22Rv1 (cell line): ENCODE measurements at regions not wholly inside any gene's neighbourhood (a gene's known extent, or its start where the extent isn't known, plus 50 kb on each side); places are given as distances from the start of the nearest gene placed in this dataset.
"Not testable (repeated sequence)": the region's sequence is repeated elsewhere in the genome, so short reads cannot be mapped to it uniquely, and the experiment has no call there.

Experiments
- ZFX ChIP-seq: fragments of 450-650 bp; IDR thresholded peaks from 2 replicates; pipeline ENCODE4 v1.6.1; 2017; ENCODE audit warnings: antibody characterized with exemption, borderline replicate concordance
- TF ChIP-seq, protein P1 (sequence below): fragments of 450-650 bp; IDR thresholded peaks from 2 replicates; pipeline ENCODE4 v1.5.1; 2017; ENCODE audit warnings: mild to moderate bottlenecking

DNA sequence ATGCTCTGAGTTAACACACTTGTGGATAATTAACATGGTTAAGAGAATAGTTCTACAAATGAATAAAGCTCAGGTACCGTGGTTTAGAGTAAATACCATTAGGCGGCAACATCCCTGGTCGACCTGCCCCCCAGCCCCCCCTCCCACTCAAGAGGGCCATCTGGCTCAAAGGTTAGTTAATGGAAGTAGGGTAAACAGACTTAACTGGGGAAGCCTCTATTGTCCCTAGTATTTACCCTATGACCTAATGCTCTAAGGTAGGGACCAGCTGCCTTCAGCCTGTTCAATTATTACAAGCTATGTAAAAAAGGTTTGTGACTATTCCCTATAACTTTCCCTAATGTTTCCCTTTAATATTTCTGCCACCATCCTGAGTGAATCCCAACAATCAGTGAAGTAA lies 711.4 kb upstream of the HS3ST5 start:
- TF ChIP-seq, protein P1, sequence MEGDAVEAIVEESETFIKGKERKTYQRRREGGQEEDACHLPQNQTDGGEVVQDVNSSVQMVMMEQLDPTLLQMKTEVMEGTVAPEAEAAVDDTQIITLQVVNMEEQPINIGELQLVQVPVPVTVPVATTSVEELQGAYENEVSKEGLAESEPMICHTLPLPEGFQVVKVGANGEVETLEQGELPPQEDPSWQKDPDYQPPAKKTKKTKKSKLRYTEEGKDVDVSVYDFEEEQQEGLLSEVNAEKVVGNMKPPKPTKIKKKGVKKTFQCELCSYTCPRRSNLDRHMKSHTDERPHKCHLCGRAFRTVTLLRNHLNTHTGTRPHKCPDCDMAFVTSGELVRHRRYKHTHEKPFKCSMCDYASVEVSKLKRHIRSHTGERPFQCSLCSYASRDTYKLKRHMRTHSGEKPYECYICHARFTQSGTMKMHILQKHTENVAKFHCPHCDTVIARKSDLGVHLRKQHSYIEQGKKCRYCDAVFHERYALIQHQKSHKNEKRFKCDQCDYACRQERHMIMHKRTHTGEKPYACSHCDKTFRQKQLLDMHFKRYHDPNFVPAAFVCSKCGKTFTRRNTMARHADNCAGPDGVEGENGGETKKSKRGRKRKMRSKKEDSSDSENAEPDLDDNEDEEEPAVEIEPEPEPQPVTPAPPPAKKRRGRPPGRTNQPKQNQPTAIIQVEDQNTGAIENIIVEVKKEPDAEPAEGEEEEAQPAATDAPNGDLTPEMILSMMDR = not testable (repeated sequence)
- TF ChIP-seq ZFX = not testable (repeated sequence)
